GM12878 (cell line): ENCODE measurements at regions not wholly inside any gene's neighbourhood (a gene's known extent, or its start where the extent isn't known, plus 50 kb on each side); places are given as distances from the start of the nearest gene placed in this dataset.

Source experiments
- ATAC-seq: fragments of 200-7000 bp; cut with Tn5 transposase; 3 replicates; pipeline ENCODE4 v1.9.1; 2020; ENCODE audit warnings: mild to moderate bottlenecking, moderate library complexity
- BruUV-seq: library from RNA; stranded (reverse); fragments of 400-500 nt; replicated peaks from 2 replicates; lab custom pipeline; 2021; lab: Mats Ljungman, UMichigan
- CTCF ChIA-PET: fragments of 300-600 bp; sonication (Branson Sonifier 250); formaldehyde crosslinking; extraction: SDS; loops from one replicate; lab custom pipeline; 2021; ENCODE audit warnings: inconsistent platforms; lab: Yijun Ruan, JAX
- POLR2A ChIA-PET: fragments of 350-600 bp; formaldehyde crosslinking; extraction: SDS; loops from one replicate; lab custom pipeline; 2021; ENCODE audit warnings: inconsistent platforms; lab: Charles Lee
- RAD21 ChIA-PET: fragments of 300-600 bp; sonication (Branson Sonifier 250); formaldehyde crosslinking; loops from one replicate; lab custom pipeline; 2023; ENCODE audit warnings: antibody characterized with exemption; ENCODE audit not compliant: unreplicated experiment; lab: Charles Lee
- SMC1A ChIA-PET: fragments of 300-600 bp; sonication (Branson Sonifier 250); formaldehyde crosslinking; loops from one replicate; lab custom pipeline; 2023; ENCODE audit not compliant: unreplicated experiment, uncharacterized antibody; lab: Charles Lee
- DNase-seq: peaks from one replicate; pipeline ENCODE4 v3.0.0-alpha.2; 2011; ENCODE audit warnings: low read depth, low spot score
- FAIRE-seq: peaks from 3 replicates; lab custom pipeline; 2011; peaks lifted over from hg19 to GRCh38; lab: Jason Lieb, UNC
- H2AFZ ChIP-seq: 2 replicates; pipeline ENCODE4 v1.6.0; 2011; ENCODE audit warnings: low read depth, low read length, control low read depth; ENCODE audit not compliant: control insufficient read depth
- H3K27ac ChIP-seq: 2 replicates; pipeline ENCODE4 v1.5.1; 2011; ENCODE audit warnings: control low read depth; ENCODE audit not compliant: control insufficient read depth, insufficient read depth
- H3K27me3 ChIP-seq, 2 experiments: replicated peaks in 1 of 2; 2 replicates each; pipeline versions ENCODE4 v1.6.0 to v1.6.1; 2011; ENCODE audit warnings: low read length in 1 of 2; ENCODE audit not compliant: control insufficient read depth in 2 of 2, insufficient read depth in 2 of 2
- H3K36me3 ChIP-seq, 2 experiments: 2 replicates each; pipeline ENCODE4 v1.5.1; 2011; ENCODE audit warnings: low read length in 1 of 2; ENCODE audit not compliant: control insufficient read depth in 2 of 2, insufficient read depth in 2 of 2
- H3K4me1 ChIP-seq: 2 replicates; pipeline ENCODE4 v1.6.1; 2011; ENCODE audit warnings: mild to moderate bottlenecking, low read length, moderate library complexity, mixed read lengths; ENCODE audit not compliant: control insufficient read depth, insufficient read depth
- H3K4me2 ChIP-seq: 2 replicates; pipeline ENCODE4 v1.6.0; 2011; ENCODE audit warnings: control low read depth; ENCODE audit not compliant: control insufficient read depth, insufficient read depth
- H3K4me3 ChIP-seq: fragments of 200-600 bp; sonication (generic); 2 replicates; pipeline ENCODE4 v1.5.1; 2016
- H3K79me2 ChIP-seq: 2 replicates; pipeline ENCODE4 v1.6.0; 2011; ENCODE audit warnings: low read length; ENCODE audit not compliant: control insufficient read depth, insufficient read depth
- H3K9ac ChIP-seq: 2 replicates; pipeline ENCODE4 v1.8.0; 2011; ENCODE audit warnings: low read length, control low read depth, mixed read lengths; ENCODE audit not compliant: control insufficient read depth, insufficient read depth
- H3K9me3 ChIP-seq: replicated peaks from 3 replicates; pipeline ENCODE4 v1.5.1; 2011; ENCODE audit warnings: mild to moderate bottlenecking, low read length; ENCODE audit not compliant: control insufficient read depth, insufficient read depth
- H4K20me1 ChIP-seq: 2 replicates; pipeline ENCODE4 v1.6.0; 2011; ENCODE audit not compliant: control insufficient read depth, insufficient read depth
- BMI1 ChIP-seq: fragments of 450-650 bp; IDR thresholded peaks from 2 replicates; pipeline ENCODE4 v1.6.1; 2016; ENCODE audit warnings: mild to moderate bottlenecking, moderate library complexity, borderline replicate concordance
- CBX5 ChIP-seq: sonication (generic); IDR thresholded peaks from 2 replicates; pipeline ENCODE4 v1.6.1; 2016; ENCODE audit warnings: low read depth, moderate library complexity, mild to moderate bottlenecking, inconsistent platforms
- ETV6 ChIP-seq, 2 experiments: fragments of 450-650 bp in 1 of 2; IDR thresholded peaks in 1 of 2; conservative IDR thresholded peaks in 1 of 2; 2 replicates each; pipeline ENCODE4 v1.6.1; 2014; ENCODE audit warnings: antibody characterized with exemption in 1 of 2, borderline replicate concordance in 1 of 2, low read depth in 1 of 2, mild to moderate bottlenecking in 1 of 2, moderate library complexity in 1 of 2
- FOXK2 ChIP-seq: fragments of 450-650 bp; IDR thresholded peaks from 2 replicates; pipeline ENCODE4 v1.6.1; 2017; ENCODE audit warnings: mild to moderate bottlenecking, moderate library complexity
- SMAD5 ChIP-seq: IDR thresholded peaks from 2 replicates; pipeline ENCODE4 v1.6.1; 2016; ENCODE audit warnings: antibody characterized with exemption, low read depth
- YY1 ChIP-seq: IDR thresholded peaks from 2 replicates; pipeline ENCODE4 v1.6.1; 2011; ENCODE audit warnings: low read depth, mild to moderate bottlenecking, low read length
- ZZZ3 ChIP-seq: IDR thresholded peaks from 2 replicates; pipeline ENCODE4 v1.6.1; 2011; ENCODE audit warnings: low read depth; ENCODE audit not compliant: control insufficient read depth, insufficient read length
- WGBS: methylation state at CpG from one replicate; pipeline ENCODE4 v1.1.6; 2016; ENCODE audit warnings: low lambda C conversion rate; ENCODE audit not compliant: insufficient replicate concordance, insufficient coverage; ENCODE audit errors: missing lambda C conversion rate; 5-methylcytosine and 5-hydroxymethylcytosine counted together
- in situ Hi-C: fragments of 300-500 bp; cut with MboI; formaldehyde crosslinking; loops from 9 replicates; pipeline ENCODE4 v1.14.3; 2018; ENCODE audit warnings: mixed read lengths
- intact Hi-C: fragments of 100-400 bp; cut with micrococcal nuclease; formaldehyde crosslinking; loops from one replicate; pipeline ENCODE4 v1.14.2; 2022; ENCODE audit not compliant: unreplicated experiment
- TF ChIP-seq, protein P1 (sequence below): fragments of 450-650 bp; IDR thresholded peaks from 2 replicates; pipeline ENCODE4 v1.6.1; 2017; ENCODE audit warnings: mild to moderate bottlenecking, moderate library complexity
- TF ChIP-seq, protein P2 (sequence below): IDR thresholded peaks from 2 replicates; pipeline ENCODE4 v1.6.1; 2011; ENCODE audit warnings: mild to moderate bottlenecking, low read depth, low read length, moderate library complexity; ENCODE audit not compliant: insufficient replicate concordance
- TF ChIP-seq, protein P3 (sequence below): IDR thresholded peaks from 2 replicates; pipeline ENCODE4 v1.6.1; 2012; ENCODE audit warnings: mild to moderate bottlenecking, low read depth, low read length
- TF ChIP-seq, protein P4 (sequence below): fragments of 450-650 bp; IDR thresholded peaks from 2 replicates; pipeline ENCODE4 v1.6.1; 2018; ENCODE audit warnings: mild to moderate bottlenecking, low read depth, moderate library complexity; ENCODE audit not compliant: partially characterized antibody

DNA sequence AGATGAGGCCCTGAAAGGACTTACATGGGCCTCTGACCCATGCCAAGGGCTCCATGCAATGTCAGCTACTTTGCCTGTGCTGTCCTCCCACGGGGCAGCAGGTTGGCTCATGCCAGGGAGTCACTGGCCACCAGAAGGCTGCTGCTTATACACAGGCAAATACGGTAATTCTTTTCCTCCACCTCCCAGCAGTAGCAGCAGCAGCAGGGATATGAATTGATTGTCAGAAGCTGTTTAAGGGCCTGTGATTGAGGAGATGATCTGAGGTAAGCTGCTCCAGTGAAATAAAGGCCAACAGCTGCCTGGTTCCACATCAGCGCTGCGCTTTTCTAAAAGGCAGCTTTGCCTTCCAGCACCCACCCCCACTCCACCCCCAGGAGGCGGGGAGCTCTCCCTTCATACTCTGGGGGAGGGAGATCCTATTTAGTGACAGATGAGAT is 250.5 kb downstream of the SHQ1 start:
- Histone ChIP-seq H3K27ac (no peak overlapping the region), H3K27me3 (no peaks in the 10 kb centered on the region), H4K20me1 (no peaks in the 10 kb centered on the region), H3K36me3 (no peaks in the 10 kb centered on the region), H3K9ac (no peak overlapping the region), H3K4me3 (no peak overlapping the region), H3K4me1 (no peaks in the 10 kb centered on the region), H3K4me2 (no peak overlapping the region), H2AFZ (no peak overlapping the region), H3K79me2 (no peaks in the 10 kb centered on the region), H3K9me3 (no peaks in the 10 kb centered on the region)
- no TSS peak for BruUV-seq
- in situ Hi-C loops, result no loop called here
- no peak for ATAC-seq
- WGBS, result 49% methylated on average over 5 of the region's 5 CpGs
- CTCF ChIA-PET, result no interaction called here
- RAD21 ChIA-PET, result no interaction called here
- intact Hi-C loops, result no loop called here
- TF ChIP-seq, protein P1, sequence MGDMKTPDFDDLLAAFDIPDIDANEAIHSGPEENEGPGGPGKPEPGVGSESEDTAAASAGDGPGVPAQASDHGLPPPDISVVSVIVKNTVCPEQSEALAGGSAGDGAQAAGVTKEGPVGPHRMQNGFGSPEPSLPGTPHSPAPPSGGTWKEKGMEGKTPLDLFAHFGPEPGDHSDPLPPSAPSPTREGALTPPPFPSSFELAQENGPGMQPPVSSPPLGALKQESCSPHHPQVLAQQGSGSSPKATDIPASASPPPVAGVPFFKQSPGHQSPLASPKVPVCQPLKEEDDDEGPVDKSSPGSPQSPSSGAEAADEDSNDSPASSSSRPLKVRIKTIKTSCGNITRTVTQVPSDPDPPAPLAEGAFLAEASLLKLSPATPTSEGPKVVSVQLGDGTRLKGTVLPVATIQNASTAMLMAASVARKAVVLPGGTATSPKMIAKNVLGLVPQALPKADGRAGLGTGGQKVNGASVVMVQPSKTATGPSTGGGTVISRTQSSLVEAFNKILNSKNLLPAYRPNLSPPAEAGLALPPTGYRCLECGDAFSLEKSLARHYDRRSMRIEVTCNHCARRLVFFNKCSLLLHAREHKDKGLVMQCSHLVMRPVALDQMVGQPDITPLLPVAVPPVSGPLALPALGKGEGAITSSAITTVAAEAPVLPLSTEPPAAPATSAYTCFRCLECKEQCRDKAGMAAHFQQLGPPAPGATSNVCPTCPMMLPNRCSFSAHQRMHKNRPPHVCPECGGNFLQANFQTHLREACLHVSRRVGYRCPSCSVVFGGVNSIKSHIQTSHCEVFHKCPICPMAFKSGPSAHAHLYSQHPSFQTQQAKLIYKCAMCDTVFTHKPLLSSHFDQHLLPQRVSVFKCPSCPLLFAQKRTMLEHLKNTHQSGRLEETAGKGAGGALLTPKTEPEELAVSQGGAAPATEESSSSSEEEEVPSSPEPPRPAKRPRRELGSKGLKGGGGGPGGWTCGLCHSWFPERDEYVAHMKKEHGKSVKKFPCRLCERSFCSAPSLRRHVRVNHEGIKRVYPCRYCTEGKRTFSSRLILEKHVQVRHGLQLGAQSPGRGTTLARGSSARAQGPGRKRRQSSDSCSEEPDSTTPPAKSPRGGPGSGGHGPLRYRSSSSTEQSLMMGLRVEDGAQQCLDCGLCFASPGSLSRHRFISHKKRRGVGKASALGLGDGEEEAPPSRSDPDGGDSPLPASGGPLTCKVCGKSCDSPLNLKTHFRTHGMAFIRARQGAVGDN, result no peak
- no peak for TF ChIP-seq ZZZ3
- TF ChIP-seq, protein P2, sequence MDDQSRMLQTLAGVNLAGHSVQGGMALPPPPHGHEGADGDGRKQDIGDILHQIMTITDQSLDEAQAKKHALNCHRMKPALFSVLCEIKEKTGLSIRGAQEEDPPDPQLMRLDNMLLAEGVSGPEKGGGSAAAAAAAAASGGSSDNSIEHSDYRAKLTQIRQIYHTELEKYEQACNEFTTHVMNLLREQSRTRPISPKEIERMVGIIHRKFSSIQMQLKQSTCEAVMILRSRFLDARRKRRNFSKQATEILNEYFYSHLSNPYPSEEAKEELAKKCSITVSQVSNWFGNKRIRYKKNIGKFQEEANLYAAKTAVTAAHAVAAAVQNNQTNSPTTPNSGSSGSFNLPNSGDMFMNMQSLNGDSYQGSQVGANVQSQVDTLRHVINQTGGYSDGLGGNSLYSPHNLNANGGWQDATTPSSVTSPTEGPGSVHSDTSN, result no peak
- no peak for TF ChIP-seq SMAD5
- TF ChIP-seq BMI1, result no peak
- no peak for TF ChIP-seq CBX5
- TF ChIP-seq FOXK2, result no peak
- TF ChIP-seq ETV6 (conservative IDR thresholded peaks at IDR 0.05 in 1 of 2, IDR thresholded peaks at IDR 0.05 in 1 of 2; ENCODE audit: borderline replicate concordance in 1 of 2, low read depth in 1 of 2), result no peak
- no peak for TF ChIP-seq YY1
- TF ChIP-seq, protein P3, sequence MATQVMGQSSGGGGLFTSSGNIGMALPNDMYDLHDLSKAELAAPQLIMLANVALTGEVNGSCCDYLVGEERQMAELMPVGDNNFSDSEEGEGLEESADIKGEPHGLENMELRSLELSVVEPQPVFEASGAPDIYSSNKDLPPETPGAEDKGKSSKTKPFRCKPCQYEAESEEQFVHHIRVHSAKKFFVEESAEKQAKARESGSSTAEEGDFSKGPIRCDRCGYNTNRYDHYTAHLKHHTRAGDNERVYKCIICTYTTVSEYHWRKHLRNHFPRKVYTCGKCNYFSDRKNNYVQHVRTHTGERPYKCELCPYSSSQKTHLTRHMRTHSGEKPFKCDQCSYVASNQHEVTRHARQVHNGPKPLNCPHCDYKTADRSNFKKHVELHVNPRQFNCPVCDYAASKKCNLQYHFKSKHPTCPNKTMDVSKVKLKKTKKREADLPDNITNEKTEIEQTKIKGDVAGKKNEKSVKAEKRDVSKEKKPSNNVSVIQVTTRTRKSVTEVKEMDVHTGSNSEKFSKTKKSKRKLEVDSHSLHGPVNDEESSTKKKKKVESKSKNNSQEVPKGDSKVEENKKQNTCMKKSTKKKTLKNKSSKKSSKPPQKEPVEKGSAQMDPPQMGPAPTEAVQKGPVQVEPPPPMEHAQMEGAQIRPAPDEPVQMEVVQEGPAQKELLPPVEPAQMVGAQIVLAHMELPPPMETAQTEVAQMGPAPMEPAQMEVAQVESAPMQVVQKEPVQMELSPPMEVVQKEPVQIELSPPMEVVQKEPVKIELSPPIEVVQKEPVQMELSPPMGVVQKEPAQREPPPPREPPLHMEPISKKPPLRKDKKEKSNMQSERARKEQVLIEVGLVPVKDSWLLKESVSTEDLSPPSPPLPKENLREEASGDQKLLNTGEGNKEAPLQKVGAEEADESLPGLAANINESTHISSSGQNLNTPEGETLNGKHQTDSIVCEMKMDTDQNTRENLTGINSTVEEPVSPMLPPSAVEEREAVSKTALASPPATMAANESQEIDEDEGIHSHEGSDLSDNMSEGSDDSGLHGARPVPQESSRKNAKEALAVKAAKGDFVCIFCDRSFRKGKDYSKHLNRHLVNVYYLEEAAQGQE, result no peak
- TF ChIP-seq, protein P4, sequence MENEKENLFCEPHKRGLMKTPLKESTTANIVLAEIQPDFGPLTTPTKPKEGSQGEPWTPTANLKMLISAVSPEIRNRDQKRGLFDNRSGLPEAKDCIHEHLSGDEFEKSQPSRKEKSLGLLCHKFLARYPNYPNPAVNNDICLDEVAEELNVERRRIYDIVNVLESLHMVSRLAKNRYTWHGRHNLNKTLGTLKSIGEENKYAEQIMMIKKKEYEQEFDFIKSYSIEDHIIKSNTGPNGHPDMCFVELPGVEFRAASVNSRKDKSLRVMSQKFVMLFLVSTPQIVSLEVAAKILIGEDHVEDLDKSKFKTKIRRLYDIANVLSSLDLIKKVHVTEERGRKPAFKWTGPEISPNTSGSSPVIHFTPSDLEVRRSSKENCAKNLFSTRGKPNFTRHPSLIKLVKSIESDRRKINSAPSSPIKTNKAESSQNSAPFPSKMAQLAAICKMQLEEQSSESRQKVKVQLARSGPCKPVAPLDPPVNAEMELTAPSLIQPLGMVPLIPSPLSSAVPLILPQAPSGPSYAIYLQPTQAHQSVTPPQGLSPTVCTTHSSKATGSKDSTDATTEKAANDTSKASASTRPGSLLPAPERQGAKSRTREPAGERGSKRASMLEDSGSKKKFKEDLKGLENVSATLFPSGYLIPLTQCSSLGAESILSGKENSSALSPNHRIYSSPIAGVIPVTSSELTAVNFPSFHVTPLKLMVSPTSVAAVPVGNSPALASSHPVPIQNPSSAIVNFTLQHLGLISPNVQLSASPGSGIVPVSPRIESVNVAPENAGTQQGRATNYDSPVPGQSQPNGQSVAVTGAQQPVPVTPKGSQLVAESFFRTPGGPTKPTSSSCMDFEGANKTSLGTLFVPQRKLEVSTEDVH, result no peak
- POLR2A ChIA-PET, result interaction anchor here (0.6 kb wide), 1 partner anchor 14 kb away, joined by 3 read pairs; no protein-coding TSS in a partner anchor
- SMC1A ChIA-PET, result interaction anchor here (1.1 kb wide), 1 partner anchor 224 kb away, joined by 3 read pairs; no protein-coding TSS in a partner anchor
- no peak for DNase-seq
- no peak for FAIRE-seq
